Activated T-cell treated with anti-CD3 and anti-CD28 coated beads, Interleukin-2, amount 50 U/mL, for 4 hours (primary cell): ENCODE measurements at regions not wholly inside any gene's neighbourhood (a gene's known extent, or its start where the extent isn't known, plus 50 kb on each side); places are given as distances from the start of the nearest gene placed in this dataset.

Experiments used
- ATAC-seq, 2 donors: fragments of 200-7000 bp; cut with Tn5 transposase; one replicate each; pipeline ENCODE4 v1.10.0; 2021
- DNase-seq: peaks from one replicate; pipeline ENCODE4 v3.0.0-alpha.2; 2020
- H3K27me3 Mint-ChIP-seq: one replicate; pipeline ENCODE4 v1.8.0; 2021; ENCODE audit warnings: low read depth, mixed read lengths
- H3K36me3 Mint-ChIP-seq: one replicate; pipeline ENCODE4 v1.8.0; 2022; ENCODE audit warnings: mixed read lengths; ENCODE audit not compliant: insufficient read depth
- H3K4me1 Mint-ChIP-seq: one replicate; pipeline ENCODE4 v1.8.0; 2021; ENCODE audit warnings: low read depth, mixed read lengths
- H3K4me3 Mint-ChIP-seq: one replicate; pipeline ENCODE4 v1.8.0; 2021; ENCODE audit warnings: mild to moderate bottlenecking, moderate library complexity, mixed read lengths
- H3K9me3 Mint-ChIP-seq: one replicate; pipeline ENCODE4 v1.8.0; 2021; ENCODE audit warnings: mixed read lengths

- Mint-ChIP-seq H3K9me3 (peaks cover 17% of the 10 kb centered on the region), H3K4me1 (no peaks in the 10 kb centered on the region), H3K27me3 (no peaks in the 10 kb centered on the region), H3K4me3 (no peak overlapping the region), H3K36me3 (no peaks in the 10 kb centered on the region)
- ATAC-seq (no peak), DNase-seq (no peak)
These were observed 297.7 kb downstream of the SATB2 start for GRCh38 chr2:199160081-199160480.

DNA sequence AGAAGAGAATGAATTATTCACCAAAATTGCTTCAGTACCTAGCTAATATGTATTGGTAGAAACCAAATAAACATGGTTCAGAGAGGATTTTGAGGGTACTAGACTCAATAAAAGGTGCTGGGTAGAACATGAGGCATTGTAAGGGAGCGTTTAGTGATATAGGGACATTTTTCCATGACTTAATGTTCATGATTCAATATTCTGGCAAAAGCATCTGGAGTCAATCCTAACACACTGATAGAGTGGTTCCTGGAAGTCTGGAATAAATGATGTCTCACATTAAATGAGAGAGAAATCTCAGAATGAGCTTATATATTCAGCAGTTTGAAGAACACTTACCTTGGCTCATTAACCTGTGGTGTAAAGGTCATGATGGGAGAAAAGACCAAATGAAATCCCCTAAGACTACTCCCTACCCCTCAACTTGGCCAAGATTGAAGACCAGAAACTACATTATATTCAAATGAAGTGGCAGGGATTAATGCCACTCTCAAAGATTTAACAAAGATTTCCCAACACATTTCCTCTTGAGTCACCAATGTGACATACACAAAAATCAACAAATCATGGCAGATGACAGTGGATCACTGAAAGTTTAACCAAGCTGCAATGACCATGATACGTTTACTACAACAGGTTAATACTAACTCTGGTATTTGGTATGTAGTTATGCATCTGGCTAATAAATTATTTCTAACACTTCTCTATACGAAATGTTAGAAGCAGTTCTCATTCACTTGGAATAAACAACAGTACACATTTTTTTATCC lies 309.5 kb downstream of the SATB2 start:
- H3K36me3 Mint-ChIP-seq: no peaks in the 10 kb centered on the region

GRCh38 chr2:199147216-199147615 lies 310.5 kb downstream of the SATB2 start:
- no peaks in the 10 kb centered on the region for H3K27me3 Mint-ChIP-seq
- no peak overlapping the region for H3K4me3 Mint-ChIP-seq
- ATAC-seq (no peak), DNase-seq (no peak)
- H3K36me3 Mint-ChIP-seq: no peaks in the 10 kb centered on the region
- H3K4me1 Mint-ChIP-seq: no peaks in the 10 kb centered on the region
- H3K9me3 Mint-ChIP-seq: peaks cover 4% of the 10 kb centered on the region

More for the DNA sequence above, 309.5 kb downstream of the SATB2 start:
- DNase-seq (no peak), ATAC-seq (no peak)
- no peaks in the 10 kb centered on the region for H3K27me3 Mint-ChIP-seq
- H3K9me3 Mint-ChIP-seq: peaks cover 4% of the 10 kb centered on the region
- H3K4me3 Mint-ChIP-seq: no peak overlapping the region
- no peaks in the 10 kb centered on the region for H3K4me1 Mint-ChIP-seq

- Mint-ChIP-seq H3K27me3 (no peaks in the 10 kb centered on the region), H3K36me3 (no peaks in the 10 kb centered on the region), H3K9me3 (peaks cover 3% of the 10 kb centered on the region), H3K4me1 (no peaks in the 10 kb centered on the region), H3K4me3 (no peak overlapping the region)
- DNase-seq: no peak
- no peak for ATAC-seq
These were observed 313.2 kb downstream of the SATB2 start for GRCh38 chr2:199144546-199144945.

- peaks cover 3% of the 10 kb centered on the region for H3K9me3 Mint-ChIP-seq
- H3K27me3 Mint-ChIP-seq: no peaks in the 10 kb centered on the region
- no peaks in the 10 kb centered on the region for H3K36me3 Mint-ChIP-seq
- H3K4me1 Mint-ChIP-seq: no peaks in the 10 kb centered on the region
- H3K4me3 Mint-ChIP-seq: no peak overlapping the region
- DNase-seq: no peak
- no peak for ATAC-seq
These were observed 313.7 kb downstream of the SATB2 start for GRCh38 chr2:199144036-199144435.

GRCh38 chr2:199136681-199137080 lies 321.1 kb downstream of the SATB2 start:
- ATAC-seq (no peak), DNase-seq (no peak)
- H3K4me1 Mint-ChIP-seq: no peaks in the 10 kb centered on the region
- no peak overlapping the region for H3K4me3 Mint-ChIP-seq
- no peaks in the 10 kb centered on the region for H3K36me3 Mint-ChIP-seq
- peaks cover 3% of the 10 kb centered on the region for H3K9me3 Mint-ChIP-seq
- peaks cover 3% of the 10 kb centered on the region for H3K27me3 Mint-ChIP-seq

- Mint-ChIP-seq H3K4me1 (no peaks in the 10 kb centered on the region), H3K36me3 (no peaks in the 10 kb centered on the region), H3K9me3 (peaks cover 3% of the 10 kb centered on the region), H3K4me3 (no peak overlapping the region), H3K27me3 (peaks cover 3% of the 10 kb centered on the region)
- no peak for DNase-seq
- ATAC-seq: no peak
These were observed 321.5 kb downstream of the SATB2 start for GRCh38 chr2:199136242-199136641.

DNA sequence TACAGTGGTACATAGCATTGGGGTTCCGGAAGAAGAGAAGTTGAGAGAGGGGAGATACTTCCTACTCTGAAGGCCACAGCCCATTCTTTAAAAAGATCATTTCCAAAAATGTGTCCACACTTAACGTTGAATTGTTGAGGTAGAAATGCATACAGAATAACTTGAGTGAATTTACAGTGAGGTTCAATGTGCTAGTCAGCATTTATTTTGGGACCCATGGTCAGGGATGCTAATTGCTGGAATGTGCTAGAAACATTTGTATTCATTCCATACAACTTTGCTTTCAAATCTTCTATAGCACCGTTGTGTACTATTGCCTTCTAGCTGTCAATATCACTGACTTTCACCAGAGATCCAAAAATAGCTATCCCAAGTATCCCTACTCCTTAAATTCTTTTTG lies 325.9 kb downstream of the SATB2 start:
- no peak for ATAC-seq
- H3K4me3 Mint-ChIP-seq: no peak overlapping the region
- no peaks in the 10 kb centered on the region for H3K4me1 Mint-ChIP-seq
- H3K9me3 Mint-ChIP-seq: no peaks in the 10 kb centered on the region
- no peaks in the 10 kb centered on the region for H3K36me3 Mint-ChIP-seq
- peaks cover 3% of the 10 kb centered on the region for H3K27me3 Mint-ChIP-seq
- no peak for DNase-seq

DNA sequence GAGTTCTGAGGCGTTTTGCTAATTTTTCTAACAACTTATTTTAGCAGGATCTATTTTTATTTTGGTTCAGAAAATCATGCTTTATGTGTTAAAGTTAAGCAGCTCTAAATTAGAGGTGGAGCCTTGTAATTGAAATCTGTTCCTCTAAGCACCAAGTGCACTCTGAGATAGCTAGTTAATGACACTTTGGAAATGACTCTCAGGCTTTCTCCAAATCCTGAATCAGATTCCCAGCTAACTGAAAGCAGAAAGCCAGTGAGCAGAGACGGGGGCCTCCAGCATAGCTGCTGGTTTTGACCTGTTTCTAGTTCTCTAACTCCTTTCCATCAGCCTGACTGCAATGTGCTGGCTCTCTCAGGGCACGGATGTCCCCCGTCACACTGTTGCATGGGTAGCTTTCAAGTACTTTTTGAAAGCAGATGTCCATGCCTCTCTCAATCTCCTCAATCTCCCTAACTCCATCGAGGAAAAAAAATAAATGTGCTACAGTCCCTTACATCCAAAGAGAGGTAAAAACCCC lies 326.5 kb downstream of the SATB2 start:
- Mint-ChIP-seq H3K4me1 (no peaks in the 10 kb centered on the region), H3K4me3 (no peak overlapping the region), H3K27me3 (peaks cover 3% of the 10 kb centered on the region), H3K9me3 (no peaks in the 10 kb centered on the region), H3K36me3 (no peaks in the 10 kb centered on the region)
- DNase-seq: no peak
- no peak for ATAC-seq

GRCh38 chr2:199130501-199130900 lies 327.2 kb downstream of the SATB2 start:
- Mint-ChIP-seq H3K4me3 (no peak overlapping the region), H3K36me3 (no peaks in the 10 kb centered on the region), H3K27me3 (peaks cover 3% of the 10 kb centered on the region), H3K4me1 (no peaks in the 10 kb centered on the region), H3K9me3 (no peaks in the 10 kb centered on the region)
- DNase-seq (no peak), ATAC-seq (no peak)

GRCh38 chr2:199128476-199129229 lies 329.1 kb downstream of the SATB2 start:
- Mint-ChIP-seq H3K4me3 (no peak overlapping the region), H3K27me3 (no peaks in the 10 kb centered on the region), H3K4me1 (no peaks in the 10 kb centered on the region), H3K36me3 (no peaks in the 10 kb centered on the region), H3K9me3 (no peaks in the 10 kb centered on the region)
- no peak for ATAC-seq
- no peak for DNase-seq

DNA sequence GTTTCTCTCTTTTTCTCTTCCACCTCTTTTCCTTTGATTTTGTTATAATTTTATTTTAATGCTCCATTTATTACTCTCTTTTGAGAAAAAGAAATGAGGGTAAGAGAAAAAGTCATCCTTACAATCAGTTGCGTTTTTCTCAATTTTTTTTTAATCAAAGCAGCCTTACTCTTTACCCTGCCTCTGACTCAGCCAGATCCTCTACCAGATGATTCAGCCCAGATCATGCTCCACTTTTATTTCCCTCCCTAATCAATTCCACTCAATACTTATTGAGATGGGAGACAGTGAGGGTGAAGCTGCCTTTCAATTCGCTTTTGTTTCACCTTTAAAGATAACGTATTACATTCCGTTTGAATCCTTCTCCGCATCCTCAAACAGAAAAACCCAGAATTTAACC lies 337.9 kb downstream of the SATB2 start:
- DNase-seq (no peak), ATAC-seq (no peak)
- no peak overlapping the region for H3K4me3 Mint-ChIP-seq
- H3K27me3 Mint-ChIP-seq: no peaks in the 10 kb centered on the region
- no peaks in the 10 kb centered on the region for H3K36me3 Mint-ChIP-seq
- no peaks in the 10 kb centered on the region for H3K4me1 Mint-ChIP-seq
- no peaks in the 10 kb centered on the region for H3K9me3 Mint-ChIP-seq

GRCh38 chr2:199118673-199119112 lies 339.0 kb downstream of the SATB2 start:
- H3K4me1 Mint-ChIP-seq: no peaks in the 10 kb centered on the region
- H3K9me3 Mint-ChIP-seq: no peaks in the 10 kb centered on the region
- H3K27me3 Mint-ChIP-seq: no peaks in the 10 kb centered on the region
- no peak for DNase-seq
- H3K36me3 Mint-ChIP-seq: no peaks in the 10 kb centered on the region
- no peak for ATAC-seq
- no peak overlapping the region for H3K4me3 Mint-ChIP-seq

- H3K27me3 Mint-ChIP-seq: no peaks in the 10 kb centered on the region
These were observed 342.6 kb downstream of the SATB2 start for GRCh38 chr2:199115169-199115568.

DNA sequence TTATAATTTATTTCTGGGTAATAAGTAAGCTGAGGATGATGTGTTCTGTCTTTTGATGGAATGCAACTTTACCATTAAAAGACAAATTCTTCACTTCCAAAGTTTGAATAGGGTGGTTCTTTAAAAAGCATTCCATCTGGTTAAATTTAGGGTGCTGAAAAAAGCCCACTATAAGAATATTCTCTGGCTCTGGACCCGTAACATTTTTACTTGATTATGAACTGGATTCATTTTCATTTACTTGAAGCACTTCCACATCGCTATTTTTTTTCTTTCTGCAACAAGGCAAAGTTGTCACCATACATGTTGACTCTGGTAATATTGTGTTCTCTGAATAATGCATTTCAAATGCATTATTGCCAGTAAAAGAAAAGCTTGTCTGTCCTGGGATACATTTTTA lies 344.6 kb downstream of the SATB2 start:
- no peak for ATAC-seq
- H3K36me3 Mint-ChIP-seq: no peaks in the 10 kb centered on the region
- H3K27me3 Mint-ChIP-seq: no peaks in the 10 kb centered on the region
- no peaks in the 10 kb centered on the region for H3K4me1 Mint-ChIP-seq
- H3K9me3 Mint-ChIP-seq: no peaks in the 10 kb centered on the region
- no peak overlapping the region for H3K4me3 Mint-ChIP-seq
- DNase-seq: no peak

More at GRCh38 chr2:199115169-199115568, 342.6 kb downstream of the SATB2 start:
- ATAC-seq: no peak
- Mint-ChIP-seq H3K4me3 (no peak overlapping the region), H3K9me3 (no peaks in the 10 kb centered on the region), H3K36me3 (no peaks in the 10 kb centered on the region), H3K4me1 (no peaks in the 10 kb centered on the region)
- no peak for DNase-seq
